Cardiac septum (tissue), 1 donor: ENCODE measurements at regions not wholly inside any gene's neighbourhood (a gene's known extent, or its start where the extent isn't known, plus 50 kb on each side); places are given as distances from the start of the nearest gene placed in this dataset.

Experiments
- DNase-seq: peaks from one replicate; pipeline ENCODE4 v3.0.0-alpha.2; 2020; ENCODE audit warnings: low spot score
- intact Hi-C: fragments of 100-400 bp; cut with DNase I; formaldehyde crosslinking; loops from one replicate; pipeline ENCODE4 v1.14.0; 2022
- donor health status: DM: no; HTN: no; CAD: no.

DNA sequence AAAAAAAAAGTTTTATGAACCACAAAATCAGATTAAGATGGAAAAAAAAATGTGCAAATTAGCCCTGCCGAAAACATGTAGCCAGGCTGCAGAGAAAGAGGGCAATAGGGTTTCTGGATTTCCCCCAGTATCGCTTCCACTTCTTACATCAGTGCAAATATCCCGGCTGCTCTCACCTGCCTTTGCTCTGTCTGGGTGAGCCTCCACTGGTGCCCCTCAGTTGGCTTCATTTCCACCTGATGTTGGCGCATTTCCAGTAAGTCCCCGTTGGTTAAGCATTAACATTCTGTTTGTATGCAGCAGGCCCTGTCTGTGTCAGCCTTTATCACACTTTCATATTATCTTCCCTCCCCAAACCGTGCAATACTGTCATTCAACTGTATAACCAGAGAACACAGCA lies 215.1 kb downstream of the CBLN4 start:
- intact Hi-C loops = no loop called here
- DNase-seq = no peak

DNA sequence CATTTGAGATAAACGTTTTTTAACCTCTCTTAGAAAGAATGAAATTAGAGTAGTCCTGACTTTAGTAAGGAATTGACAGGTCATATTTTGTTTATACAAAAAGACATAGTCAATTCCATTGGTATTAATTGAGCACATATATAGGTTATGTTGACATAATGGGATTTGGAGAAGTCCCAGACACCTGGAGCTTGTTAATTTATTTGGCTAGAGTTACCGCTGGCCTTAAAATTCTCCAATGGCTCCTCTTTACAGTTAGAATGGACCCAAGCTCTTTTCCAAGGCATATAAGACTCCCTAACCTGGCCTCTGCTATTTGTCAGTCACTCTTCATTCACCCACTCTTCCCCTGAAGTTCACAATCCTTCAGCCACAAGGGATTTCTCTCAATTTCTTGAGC lies 221.3 kb downstream of the CBLN4 start:
- DNase-seq = no peak
- intact Hi-C loops = no loop called here

DNA sequence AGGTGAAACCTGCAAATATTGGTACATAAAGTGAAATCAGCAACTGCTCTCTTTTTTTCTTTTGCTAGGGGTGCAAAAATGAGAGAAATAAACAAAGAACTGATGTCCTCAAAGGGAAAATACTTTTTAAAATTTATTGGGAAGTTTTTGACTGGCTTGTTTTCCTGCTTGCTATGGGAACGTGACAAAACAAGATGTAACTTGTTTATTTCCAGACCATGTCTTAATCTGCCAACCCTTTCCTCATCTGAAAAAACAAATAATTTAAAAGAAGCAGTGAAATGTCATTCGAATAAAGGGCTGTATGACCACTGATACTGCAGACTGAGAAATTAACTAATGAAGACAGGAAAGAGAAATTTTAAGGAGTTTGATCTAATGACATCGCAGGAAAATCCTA lies 221.9 kb downstream of the CBLN4 start:
- no peak for DNase-seq
- intact Hi-C loops = no loop called here

DNA sequence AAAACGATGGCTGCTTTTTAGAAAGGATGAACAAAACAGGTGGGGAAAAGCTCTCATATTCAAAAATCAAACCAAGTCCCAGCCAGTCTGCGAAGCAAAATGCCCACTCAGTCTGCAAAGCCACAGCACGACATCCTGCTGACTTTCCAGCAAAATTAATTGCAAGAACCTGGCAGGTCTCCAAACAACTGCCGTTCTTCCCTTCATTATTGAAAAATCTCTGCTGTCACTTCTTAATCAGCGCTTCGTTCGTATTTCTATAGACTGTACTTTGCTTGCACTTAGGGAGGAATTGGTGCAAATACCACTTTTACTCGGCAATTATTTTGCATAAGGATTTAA lies 222.4 kb downstream of the CBLN4 start:
- no peak for DNase-seq
- intact Hi-C loops = no loop called here

DNA sequence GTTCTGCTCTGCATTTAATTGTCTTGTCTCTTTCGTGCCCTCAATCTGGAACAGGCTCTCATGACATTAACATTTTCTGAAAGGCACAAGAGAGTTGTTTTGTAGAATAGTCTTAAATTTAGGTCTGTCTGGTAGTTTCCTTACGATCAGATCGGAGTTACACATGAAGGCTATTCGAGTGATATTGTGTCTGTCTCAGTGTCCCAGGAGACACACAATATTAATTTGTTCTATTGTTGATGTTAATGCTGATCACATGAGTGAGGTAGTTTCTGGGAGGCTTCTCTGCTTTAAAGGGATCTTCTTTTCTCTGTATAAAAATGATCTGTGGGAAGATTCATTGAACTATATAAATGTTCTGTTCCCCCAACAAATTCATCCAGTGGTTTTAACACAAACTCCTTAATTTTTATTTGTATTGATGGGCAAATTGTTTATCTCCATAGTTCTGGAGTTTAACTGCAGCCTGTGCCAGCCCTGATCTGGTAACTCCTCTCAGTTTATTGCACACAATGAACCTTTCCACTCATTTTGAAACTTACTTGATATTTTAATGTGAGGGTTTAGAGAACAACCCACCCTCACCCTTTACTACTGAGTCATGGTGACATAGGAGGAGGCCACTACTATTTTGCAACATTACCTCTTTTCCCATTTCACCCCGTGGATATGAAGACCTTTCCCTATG lies 223.0 kb downstream of the CBLN4 start:
- no peak for DNase-seq
- intact Hi-C loops = no loop called here

DNA sequence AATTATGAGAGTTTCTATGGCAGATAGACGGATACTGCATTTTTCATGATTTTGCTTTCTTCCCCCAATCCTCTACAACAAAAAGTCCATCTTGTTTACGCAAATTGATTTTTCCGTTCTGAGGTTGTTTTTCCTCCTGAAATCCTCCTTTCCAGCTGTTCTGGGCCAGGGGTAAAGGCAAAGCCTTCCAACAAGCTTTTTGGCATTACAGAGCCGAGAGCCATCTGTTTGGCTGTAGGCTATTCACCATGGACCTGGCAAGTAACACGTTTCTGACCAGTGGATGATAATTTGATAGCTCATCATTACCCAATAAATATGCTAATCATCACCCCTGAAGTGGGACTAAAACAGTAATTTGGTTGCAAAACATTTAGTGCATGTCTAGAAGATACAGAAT lies 226.5 kb downstream of the CBLN4 start:
- intact Hi-C loops = no loop called here
- DNase-seq = no peak

DNA sequence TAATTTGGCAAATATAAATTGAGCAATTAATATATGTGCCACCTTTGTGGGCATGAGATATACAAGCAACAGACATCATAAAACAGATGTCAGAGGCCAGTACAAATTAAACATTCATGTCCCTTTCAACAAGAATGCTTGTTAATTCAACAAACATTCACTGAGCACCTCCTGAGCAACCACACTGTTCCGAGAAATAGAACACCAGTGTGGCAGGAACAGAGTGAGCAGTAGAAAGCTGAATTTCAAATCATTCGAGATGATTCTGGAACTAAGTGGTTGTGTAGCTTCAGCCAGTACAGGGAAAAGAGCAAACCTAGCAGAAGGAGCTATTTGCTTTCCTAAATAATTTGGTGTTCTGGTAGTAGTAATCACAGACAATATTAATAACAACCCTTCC lies 227.7 kb downstream of the CBLN4 start:
- intact Hi-C loops = no loop called here

DNA sequence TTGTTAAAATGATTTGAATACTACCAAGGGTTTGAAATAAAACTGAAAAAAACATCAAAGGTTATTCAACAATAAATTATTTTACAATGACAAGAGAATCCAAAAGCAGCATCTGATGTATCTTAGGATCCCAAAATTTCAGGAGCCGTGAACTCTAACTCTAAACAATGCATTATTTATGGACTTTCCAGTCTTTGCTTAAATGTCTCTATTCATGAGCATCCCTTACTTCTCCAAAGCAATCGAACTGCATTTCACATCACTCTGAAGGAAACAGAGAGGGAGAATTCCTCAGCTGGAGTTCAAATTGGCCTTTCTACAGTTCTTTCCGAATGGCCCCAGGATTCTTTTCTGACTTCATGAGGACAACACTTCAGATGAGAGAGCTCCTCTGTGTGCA lies 229.1 kb downstream of the CBLN4 start:
- intact Hi-C loops = no loop called here
- no peak for DNase-seq

More for the DNA sequence above, 227.7 kb downstream of the CBLN4 start:
- DNase-seq = no peak

DNA sequence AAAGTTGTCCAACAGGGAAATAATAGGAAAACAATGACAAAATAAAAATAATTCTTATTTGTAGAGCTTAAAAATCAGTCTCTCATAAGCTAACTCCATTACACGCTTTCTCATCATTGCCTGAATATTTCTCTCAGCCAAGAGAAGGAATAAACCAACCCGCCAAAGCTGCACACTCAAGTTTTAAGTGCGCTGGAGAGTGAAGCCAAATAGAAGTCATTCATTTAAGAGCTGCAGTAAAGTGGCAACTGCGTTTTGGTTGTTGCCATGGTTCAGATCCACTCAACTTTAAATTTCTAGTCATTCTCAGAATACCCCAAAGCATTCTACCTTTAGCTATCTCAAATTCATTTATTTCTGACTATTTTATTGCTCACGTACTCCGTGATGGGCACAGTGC lies 230.7 kb downstream of the CBLN4 start:
- no peak for DNase-seq
- intact Hi-C loops = no loop called here

DNA sequence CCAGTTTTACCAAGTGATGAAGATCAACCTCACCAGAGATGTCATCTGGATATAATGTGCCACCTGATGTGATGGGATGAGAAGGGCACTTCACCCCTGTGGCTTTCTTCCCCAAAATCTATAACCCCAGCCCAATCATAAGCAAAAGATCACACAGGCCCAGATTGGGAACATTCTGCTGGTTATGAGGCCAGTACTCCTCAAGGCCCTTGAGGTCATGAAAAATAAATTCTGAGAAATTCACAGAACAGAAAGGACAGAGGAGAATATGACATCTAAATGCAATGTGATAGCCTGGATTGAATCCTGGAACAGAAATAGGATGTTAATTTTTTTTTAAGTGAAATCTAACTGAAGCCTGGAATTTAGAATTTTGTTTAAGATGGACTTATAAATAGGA lies 243.5 kb downstream of the CBLN4 start:
- DNase-seq = no peak
- intact Hi-C loops = no loop called here

DNA sequence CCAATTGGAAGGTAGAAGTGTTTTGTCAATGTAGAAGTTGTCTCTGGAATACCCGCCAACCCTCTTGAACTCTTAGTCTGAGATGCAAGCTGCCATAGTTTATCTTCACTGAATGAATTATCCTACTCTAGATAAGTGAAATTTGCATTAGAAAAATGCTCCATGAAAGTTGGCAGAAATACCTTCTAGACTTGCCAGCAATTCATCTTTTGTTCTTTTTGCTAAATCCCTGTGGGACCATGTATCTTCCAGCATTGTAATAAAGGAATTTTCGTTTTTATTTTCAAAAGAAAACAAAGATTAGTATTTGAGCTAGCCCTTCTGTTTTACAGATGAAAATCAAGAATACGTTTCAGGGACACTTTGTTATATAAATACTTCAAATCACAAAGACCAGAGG lies 244.2 kb downstream of the CBLN4 start:
- intact Hi-C loops = no loop called here
- no peak for DNase-seq

DNA sequence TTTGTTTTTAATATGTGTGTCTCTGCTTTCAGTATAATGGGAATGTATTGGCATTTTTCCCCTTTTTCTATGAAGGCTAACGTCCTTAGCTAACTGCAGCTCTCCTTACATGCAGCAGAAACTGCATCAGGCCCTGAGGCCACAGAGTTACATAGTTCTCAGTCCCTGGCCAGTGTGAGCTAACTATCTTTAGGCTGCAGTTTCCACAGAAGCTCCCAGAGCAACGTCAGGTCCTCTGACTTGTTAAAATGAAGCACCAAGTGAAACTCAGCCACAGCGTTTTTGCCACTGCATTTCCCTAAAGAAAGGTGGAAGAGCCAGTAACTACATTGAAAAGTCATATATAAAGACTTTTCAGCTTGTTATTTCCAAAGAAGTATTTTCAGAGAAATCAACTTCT lies 244.7 kb downstream of the CBLN4 start:
- intact Hi-C loops = no loop called here
- DNase-seq = no peak

DNA sequence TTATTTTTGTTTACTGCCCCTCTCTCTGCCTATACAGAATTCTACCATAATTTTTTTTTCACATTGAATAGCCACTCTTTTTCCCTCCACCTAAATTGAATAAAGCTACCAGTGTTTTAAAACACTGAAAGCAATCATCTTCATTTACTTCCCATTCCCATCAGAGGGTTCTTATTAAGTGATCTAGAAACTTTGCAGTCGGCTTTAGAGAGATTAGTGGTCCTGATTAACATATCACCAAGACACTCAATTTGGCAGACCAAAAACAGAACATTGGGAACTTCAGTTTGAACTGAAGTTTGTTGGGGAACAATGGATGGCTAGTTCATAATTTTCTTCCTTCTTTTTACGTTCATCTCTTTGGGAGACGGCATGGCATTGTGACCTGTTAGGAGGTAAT lies 249.5 kb downstream of the CBLN4 start:
- DNase-seq = no peak
- intact Hi-C loops = no loop called here

DNA sequence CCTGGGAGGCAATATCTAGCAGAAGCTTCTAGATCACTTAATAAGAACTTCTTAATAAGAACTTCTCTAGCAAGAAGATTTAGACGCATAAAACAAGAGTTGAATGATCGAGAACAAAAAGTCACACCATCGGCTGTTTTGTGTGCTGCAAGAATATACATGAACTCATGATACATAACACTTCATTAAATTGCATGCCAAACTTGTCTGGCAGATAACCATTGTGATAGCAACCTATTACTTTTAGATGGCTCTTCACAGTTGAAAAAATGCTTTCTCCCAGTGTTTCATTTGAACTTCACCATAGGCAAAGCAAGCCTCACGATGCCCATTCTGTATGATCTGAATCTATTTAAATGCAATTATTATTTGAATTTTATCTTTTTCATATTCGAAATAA lies 249.9 kb downstream of the CBLN4 start:
- no peak for DNase-seq
- intact Hi-C loops = no loop called here

DNA sequence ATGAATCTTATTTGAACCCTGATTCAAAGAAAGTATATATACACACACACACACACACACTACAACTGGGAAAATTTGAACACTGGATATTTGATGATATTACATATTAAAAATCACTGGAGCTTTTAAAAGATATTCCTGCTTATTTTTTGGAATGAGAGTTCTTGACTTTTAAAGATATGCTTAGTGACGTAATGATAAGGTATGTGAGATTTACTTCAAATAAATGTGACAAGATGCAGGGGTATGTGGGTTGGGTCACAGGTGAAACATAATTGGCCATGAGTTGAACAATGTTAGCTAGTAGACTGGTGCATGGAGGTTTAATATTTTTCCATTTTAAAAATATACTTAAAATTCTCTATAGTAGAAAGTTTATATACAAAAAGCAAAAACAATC lies 258.6 kb downstream of the CBLN4 start:
- no peak for DNase-seq
- intact Hi-C loops = no loop called here

DNA sequence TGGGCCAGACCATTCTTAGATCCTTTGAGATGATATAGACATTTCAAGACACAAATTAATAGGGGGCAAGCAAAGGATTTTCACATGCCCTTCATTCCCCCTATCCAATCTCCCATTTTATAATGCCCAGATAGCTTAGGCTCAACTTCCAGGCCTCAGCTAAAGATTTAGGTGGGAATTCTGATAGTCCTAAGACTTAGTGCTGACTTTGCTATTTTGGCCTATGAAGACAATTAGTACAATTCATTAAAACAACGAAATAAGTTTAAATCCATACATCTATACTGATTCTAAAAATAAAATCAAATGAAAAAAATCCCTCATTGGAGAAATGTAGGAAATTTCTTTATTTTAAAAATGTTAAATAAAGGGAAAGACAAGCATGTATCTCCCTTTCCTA lies 259.5 kb downstream of the CBLN4 start:
- DNase-seq = no peak
- intact Hi-C loops = no loop called here

DNA sequence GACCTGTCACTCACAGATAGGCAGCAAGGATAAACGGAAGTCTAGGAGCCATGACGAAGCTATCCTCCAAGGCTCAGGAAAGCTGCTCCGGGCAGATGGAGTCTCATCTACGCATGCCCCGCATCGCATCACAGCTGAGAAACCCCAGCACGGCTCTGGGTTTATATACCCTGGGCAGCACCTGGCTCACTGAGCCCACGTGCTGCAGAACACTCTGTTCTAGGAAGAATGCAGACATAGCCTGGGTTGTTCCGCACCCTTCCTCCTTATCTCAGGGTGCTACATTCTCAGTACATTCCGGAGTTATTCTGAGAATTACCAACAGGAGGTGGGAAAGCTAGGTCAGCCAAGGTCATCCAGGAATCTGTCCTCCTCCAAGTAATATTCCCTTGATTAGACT lies 260.4 kb downstream of the CBLN4 start:
- intact Hi-C loops = no loop called here
- DNase-seq = no peak

DNA sequence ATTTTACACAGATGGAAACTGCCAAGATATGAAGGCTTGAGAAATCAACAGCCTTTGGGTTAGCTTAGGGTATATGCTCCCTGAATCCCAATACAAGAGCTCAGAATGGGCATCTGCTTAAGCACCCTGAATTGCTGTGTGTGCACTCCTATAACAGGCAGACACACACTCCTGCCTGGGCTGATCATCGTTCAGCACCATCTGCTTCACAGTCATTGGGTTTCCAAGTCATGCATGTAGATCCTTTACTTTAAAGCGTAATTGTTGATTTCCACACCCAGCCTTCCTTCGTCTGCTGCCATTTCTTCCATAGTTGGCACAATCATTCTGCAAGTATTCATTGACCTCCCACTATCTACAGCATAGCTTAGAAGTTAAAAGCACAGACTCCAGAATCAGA lies 263.5 kb downstream of the CBLN4 start:
- intact Hi-C loops = no loop called here
- DNase-seq = no peak

DNA sequence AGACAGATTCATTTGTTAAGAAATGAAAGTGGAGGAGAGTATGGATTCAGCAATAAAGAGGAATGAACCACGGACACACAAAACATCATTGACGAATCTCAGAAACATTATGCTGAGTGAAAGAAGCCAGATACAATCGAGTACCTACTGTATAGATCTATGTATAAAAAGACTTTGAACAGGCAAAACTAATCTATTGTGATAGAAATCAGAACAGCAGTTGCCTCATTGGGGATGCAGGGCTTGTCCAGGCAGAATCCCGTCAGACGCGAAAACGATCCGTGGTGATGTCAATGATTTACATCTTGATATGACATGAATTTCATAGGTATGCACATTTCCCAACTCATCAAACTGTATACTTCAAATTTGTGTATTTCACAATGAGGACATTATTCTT lies 265.2 kb downstream of the CBLN4 start:
- intact Hi-C loops = no loop called here
- DNase-seq = no peak

DNA sequence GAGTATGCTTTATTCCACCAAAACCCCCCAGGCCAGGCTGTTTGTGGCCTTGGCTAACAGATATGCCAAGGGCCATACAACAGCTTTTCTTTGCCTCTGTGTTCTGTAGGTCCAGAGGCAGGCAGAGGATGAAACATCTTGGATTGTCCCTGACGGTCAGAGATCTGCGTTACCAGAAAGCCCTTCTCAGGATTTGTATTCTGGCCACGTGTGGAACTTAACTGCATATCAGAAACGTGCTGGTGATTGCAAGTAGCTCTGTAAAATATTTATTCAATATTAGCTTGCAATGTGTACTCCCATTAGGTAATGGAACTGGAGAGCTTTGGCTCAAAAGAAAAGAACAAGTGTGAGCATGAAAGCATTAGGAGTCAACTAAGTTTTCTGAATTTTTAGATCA lies 275.0 kb downstream of the CBLN4 start:
- intact Hi-C loops = no loop called here
- DNase-seq = no peak

DNA sequence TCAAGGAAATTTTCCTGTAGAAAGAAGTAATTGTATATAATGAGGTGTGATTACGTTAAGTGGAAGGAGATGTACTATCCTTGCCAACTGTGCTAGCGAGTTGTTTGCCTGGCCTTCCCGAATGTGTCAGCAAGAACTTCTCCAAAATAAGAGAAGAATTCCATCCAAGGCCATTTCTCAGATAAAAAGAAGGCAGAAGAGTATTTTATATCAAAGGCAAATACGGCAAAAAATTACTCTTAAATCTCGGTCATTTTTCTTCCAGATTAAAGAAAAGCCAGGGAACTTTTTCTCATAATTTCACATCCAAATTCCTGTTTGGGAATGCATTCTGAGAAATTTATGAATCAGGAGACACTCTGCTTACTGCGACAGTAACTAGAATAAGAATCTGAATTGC lies 290.6 kb downstream of the CBLN4 start:
- intact Hi-C loops = no loop called here
- no peak for DNase-seq

DNA sequence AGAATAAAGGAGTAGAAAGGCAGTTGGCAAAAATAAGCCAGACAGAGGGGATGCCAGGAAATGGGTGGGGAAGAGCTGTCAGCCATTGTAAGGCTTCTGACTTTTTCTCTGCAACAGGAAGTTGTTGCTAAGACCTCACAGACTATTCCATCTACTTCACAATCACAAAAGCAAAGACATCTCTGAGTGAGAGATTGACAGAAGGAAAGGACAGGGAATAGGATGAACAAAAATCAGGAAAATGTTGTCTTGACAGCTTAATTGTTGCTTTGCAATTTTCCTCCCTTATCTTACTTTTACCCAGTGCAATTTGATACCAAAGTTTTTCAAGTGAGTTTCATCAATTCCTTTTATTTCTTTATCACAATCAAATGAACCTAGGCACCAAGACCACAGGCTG lies 291.2 kb downstream of the CBLN4 start:
- no peak for DNase-seq
- intact Hi-C loops = no loop called here

DNA sequence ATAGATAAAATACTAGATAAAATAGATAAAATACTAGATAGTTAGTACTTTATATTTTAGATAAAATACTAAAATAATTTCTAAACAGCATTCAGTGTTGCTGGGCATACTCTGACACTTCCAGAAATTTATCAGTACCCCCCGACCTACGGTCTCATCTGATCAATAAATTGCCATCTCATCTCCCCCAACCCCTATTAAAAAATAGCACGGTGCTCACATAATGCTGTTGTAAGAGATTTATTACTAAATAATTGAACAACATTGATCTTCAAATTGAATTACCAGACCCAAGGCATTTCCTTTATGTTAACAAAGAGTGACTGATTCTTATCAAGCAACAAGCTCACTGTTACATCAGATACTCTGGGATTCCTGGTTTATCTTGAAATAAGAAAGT lies 300.9 kb downstream of the CBLN4 start:
- DNase-seq = no peak
- intact Hi-C loops = no loop called here
